NOMO-1 treated with DMSO at 0.1 percent for 48 hours (cell line): ENCODE measurements at regions not wholly inside any gene's neighbourhood (a gene's known extent, or its start where the extent isn't known, plus 50 kb on each side); places are given as distances from the start of the nearest gene placed in this dataset.

ENCODE experiments used
- DNase-seq: peaks from one replicate; lab custom pipeline; 2025; ENCODE audit not compliant: unreplicated experiment; lab: John Stamatoyannopoulos, UW

DNA sequence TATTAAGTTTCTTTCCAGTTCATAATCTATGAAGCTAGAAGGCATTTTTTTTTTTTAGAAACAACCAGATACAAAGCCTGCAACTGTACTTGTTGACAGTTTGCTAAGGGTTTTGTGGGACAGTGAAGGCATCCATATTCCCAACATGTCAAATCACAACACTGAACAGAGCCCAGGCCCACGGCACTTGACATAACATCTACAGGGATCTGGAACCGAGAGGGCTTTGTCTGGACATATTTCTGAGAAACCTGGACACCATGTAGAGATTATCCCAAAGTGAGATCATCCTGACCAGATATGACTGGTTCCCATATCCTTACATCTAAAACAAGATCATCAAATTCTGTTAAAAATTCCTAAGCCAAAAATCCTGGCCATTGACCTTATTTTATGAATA lies 336.3 kb downstream of the ACTL7B start:
- DNase-seq, result no peak

DNA sequence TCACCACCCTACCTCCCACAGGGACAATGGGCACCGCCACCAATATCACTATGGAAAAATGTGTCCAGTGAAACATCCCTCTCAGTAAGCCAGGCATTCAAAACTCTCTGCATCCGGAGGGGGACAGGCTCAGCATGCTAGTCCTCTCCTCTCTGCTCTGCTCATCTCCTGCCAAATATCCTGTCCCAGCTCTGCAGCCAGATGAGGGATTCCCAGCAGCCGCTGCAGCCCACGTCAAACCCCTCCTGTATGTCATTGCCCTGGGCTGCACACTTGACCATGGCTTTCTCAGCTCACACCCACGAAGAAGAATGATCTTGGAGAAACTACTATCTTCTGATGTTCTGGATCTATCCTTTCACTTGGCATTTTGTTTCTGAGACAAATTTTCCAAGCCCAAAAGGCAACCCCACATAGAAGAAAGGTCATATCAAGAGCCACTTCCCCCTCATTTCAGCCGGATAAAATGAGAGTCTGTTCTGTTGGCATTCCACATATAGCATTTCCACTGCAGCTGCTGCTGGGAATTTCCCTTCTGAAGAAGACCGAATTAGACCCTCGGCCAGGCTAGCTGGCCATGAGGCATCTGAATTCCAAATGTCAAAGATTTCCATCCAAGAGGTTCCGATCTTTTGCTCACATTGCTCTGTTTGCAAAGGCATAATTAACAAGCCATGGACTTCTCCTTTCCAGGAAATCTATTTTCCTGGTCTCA lies 338.0 kb downstream of the ACTL7B start:
- no peak for DNase-seq

DNA sequence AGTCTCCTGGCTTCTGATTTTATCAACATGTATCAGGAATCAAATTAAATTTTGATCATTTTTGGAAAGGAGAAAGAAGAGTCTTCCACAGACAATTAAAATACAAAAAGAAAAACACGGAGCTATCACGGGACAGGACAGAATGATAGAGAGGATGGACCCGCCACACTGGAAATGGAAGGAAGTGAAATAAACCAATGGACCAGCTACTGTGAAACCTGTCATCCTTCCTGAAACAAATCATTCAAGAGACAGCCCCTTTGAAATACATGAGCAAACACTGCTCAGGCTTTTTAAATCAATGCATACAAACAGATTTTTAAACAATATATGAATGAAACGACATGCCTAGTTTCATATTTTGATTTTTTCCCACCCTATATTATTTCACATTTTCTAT lies 339.4 kb downstream of the ACTL7B start:
- DNase-seq, result no peak

DNA sequence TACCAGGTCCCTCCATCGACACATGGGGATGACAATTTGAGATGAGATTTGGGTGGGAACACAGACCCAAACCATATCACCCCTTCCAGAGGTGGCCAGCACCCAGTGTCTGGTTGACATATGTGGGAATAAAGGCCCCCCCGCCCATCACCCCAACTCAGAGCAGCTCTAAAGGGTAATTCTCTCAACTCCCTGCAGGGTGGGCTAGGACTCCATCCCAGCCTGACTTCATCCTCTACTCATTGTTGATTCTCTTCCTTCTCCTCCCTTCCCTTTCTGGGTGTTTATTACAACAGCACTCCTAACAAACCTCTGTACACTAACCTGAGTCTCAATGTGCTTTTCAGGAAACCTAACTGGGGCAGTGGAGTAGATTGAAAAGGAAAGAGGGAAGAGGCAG lies 339.9 kb downstream of the ACTL7B start:
- DNase-seq, result no peak

DNA sequence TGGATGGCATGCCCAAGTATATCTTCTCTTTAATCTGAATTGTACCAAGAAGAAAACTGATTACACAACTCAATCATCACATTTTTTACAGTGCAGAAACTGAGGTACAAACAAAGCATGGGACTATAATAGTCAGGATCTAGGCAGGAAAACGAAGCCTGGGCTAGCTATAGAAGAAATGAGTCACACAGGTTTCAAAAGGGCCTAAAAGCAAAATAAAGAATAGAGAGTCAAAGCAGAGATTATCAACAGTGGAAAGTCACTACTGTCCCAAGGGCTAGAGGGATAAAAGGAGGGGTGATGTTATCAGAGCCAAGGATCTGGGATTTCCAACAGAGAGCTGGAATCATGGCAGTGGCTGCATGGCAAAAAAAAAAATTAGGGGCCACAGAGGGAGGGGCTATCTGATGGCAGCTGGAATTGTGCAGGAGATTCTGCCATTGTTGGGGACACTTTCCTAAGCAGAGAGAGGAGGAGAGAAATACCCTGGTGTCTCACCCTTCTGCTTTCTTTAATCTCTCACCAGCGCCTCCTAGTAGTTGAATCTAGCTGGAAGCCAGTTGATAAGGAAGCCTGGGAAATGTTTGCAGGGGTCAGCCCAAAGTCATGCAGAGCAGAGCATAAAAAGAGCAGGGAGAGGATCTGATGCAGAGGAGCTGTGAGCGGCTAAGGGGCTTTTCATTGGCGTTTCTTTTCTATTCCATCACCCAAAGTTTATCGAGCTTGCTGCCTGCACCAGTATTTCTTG lies 343.2 kb downstream of the ACTL7B start:
- no peak for DNase-seq

DNA sequence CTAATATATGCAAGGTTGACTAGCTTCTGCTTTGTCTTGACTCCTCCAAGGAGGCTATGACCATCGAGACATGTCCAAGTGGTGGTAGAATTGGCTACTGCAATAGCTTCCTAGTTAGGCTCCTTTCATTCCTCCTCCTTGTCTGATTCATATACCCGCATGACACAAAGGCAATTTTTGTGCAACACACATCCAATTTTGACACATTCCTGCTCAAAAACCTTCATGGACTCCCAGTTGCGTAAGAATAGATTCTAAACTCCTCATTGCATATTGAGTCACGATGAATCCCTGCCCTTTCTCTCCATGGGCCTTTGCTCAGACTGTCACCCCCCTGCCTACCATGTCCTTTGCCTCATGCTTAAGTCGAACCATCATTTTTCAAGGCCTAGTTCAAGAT lies 344.5 kb downstream of the ACTL7B start:
- no peak for DNase-seq

DNA sequence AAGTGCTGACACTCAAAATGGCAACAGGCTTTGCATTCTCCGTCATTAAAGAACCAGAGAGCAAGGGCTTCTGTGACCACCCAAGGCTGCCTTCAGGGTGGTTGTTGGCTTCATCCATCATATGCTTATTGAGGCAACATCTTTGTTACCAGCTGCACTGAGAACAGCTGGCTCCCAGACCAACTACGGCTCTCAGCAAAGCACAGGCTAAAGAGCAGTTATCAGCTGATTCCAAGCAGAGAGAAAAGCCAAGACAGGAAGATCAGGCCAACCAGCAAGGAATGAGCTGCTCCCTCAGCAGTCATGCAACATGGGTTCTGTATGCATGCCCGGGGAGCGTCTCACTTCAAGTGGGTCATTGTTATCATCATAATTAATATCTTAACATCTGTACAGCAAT lies 358.9 kb downstream of the ACTL7B start:
- no peak for DNase-seq

DNA sequence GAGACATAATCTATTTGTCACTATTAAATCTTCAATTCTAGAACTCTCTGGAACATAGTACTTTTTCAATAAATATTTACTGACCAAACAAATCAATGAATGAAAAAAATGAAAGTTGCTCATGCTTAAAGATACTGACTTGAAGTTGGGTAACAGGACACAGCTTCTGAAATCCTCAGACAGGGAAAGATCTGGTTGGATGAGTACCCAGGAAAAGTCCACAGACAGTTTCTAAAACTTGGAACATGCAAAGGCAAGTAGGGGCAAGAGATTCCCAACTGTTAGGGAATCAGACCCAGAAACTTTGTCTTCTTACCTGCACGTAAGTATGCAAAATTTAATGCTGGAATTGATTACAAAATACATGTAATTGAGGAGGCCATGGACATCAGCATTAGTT lies 366.2 kb downstream of the ACTL7B start:
- no peak for DNase-seq

DNA sequence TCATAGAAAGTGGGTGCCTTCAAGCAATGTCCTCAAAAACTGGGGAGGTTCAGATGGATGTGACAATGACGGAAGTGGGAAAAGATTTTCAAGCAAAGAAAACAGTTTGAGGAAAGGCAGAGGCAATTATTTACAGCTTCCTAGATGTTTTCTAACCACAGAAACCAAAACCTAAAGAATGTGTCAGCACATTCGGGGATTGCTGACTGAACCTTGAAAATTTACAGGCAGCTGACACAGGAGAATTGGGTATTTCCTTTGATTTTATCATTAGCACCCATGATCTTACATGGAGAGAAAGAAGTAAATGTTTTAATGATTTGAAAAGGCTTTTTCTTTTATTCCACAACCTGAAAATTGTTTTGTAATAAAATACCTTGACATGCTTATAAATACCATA lies 369.0 kb downstream of the ACTL7B start:
- peak; percentile 71 for DNase-seq

DNA sequence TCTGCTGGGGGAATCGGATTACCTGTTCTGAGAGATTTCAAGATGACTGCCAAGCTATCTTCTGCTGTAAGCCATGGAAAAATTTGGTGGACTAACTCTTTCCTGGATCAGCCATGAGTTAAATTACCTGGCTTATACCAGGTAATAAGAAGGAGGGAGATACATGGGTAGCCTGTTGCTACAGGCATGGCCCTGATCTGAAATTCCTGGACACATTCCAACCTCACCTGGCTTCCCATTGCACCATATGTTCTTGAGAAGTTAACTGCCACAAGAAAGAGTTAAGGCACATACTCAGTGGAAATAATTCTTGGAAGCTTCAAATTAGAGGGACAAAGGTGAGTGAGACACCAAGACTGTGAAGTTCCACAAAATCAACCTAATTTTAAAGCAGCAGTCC lies 371.3 kb downstream of the ACTL7B start:
- DNase-seq, result no peak

DNA sequence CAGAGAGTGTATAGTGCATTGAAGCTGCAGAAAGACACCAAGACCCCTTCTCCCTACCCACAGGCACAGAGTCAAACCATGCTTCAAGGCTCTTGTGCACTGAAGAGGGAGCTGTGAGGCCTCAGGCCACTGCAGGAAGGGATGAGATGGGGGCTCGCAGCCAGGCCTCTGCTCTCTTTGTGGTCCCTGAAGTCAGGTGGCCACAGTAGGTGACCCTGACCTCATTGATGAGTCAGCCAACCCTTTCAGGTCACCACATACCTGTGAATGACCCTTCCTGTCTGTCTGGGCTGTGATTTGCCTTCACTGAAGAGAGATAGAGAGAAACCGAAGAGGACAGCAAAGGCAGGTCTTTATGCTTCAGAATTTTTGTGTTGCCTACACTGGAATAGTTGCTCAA lies 372.1 kb downstream of the ACTL7B start:
- DNase-seq, result no peak

DNA sequence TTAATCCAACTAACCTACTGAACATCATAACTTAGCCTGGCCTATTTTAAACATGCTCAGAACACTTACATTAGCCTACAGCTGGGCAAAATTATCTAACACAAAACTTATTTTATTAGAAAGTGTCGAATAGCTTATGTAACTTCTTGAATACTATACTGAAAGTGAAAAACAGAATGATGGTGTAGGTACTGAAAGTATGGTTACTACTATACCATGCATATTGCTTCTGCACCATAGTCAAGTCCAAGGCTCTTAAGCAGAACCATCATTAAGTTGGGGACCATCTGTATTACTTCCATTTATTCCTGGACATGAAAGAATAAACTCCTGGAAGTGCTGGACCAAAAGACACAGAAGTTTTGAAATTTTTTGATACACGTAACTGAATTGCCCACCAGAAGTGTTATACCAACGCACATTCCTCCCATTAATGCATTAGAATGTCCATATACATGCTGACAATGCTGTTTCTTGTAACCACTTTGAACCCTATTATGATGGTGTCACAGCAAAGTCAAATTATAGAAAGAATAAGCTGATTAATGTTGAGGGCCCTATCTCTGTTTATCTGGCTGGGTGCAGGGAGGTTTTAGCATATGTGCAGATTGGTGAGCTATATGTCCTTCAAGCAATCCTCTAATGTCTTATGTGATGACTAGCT lies 375.7 kb downstream of the ACTL7B start:
- DNase-seq, result no peak

DNA sequence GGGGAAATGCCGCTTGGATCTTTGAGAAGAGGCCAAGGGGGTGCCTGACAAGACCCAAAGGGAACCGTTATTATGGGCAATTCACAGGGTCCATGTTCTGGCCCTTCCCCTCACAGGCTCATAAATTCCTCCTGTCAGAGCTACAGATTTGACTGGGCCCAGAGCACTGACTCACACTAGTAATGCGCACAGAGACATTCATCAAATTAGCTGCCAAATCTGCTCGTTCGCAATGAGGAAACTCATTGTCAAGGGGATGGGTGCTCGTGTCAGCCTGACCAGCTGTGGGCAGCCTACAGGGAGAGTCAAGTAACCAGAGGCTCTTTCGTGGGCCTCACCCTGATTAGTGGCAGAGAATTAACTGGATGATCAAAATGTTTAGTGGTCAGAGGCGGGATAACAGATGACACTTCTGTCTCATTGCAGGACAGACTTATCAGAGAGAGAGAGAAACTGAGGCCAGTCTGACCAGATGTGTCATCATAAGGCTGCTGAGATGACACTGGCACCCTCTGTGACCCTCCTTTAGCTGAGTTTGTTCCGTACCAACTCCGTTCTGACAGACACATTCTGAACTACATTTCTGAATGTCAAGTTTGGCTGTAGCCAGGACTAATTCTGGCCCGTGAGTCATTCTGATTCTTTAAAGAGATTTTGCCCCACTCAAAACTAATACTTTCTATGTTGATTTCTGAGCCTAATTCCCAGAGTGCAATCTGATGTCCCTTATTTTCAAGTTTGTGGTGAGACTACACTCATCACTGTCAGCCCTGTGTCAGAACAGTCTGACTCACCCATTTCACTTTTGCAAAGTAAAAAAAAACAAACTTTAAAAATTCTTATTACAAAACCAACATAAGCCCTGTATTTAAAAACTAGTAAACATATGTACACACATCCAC lies 377.1 kb downstream of the ACTL7B start:
- DNase-seq, result peak; percentile 71

DNA sequence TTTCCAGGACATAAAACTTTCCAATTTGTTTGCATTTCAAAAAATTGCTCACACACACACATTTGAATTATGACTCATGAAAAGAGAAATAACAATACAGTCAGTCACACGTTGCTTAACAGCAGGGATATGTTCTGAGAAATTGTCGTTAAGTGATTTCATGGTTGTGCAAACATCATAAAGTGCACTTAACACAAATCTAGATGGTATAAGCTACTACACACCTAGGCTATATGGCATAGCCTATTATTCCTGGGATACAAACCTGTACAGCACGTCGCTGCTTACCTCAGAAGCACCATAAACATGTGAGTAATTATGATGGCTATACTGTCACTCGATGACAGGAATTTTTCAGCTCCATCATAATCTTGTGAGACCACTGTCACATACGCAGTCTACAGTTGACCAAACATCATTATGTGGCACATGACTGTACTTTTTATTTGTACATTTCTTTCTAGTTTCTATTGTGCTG lies 378.2 kb downstream of the ACTL7B start:
- DNase-seq, result peak; percentile 60

DNA sequence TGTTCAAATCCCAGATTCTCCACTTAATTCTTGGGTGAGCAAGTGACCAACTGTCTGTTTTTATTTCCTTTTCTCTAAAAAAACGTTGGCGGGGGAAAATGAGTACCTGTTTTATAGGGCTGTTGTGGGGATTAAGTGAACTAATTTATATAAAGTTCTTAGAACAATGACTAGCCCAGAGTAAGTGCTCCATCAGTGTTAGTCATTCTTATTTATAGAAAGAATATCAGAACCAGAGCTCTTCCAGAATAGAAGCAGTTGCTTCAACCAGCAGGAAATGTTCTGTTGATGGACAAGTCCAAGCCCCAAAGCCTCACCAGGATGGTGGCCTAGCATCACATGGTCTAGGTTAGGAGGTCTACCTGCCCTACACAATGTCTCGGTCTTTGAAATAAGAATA lies 379.2 kb downstream of the ACTL7B start:
- no peak for DNase-seq

DNA sequence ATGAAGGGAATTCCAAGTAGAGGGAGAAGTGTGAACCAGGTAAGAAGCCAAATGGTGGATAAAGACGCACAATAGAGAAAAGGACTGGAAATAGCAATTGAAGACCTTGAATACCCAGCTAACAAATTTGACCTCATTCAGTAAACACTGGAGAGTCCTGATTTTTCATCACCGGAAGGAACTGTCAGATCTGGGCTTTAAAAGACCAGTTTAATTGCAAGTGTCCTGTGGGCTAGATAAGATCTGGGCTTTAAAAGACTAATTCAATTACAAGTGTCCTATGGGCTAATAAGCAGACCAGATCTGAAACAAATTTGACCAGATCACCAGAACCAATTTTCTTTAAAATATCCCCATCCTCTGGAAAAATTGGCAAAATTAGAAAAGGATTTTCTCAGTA lies 380.0 kb downstream of the ACTL7B start:
- no peak for DNase-seq

DNA sequence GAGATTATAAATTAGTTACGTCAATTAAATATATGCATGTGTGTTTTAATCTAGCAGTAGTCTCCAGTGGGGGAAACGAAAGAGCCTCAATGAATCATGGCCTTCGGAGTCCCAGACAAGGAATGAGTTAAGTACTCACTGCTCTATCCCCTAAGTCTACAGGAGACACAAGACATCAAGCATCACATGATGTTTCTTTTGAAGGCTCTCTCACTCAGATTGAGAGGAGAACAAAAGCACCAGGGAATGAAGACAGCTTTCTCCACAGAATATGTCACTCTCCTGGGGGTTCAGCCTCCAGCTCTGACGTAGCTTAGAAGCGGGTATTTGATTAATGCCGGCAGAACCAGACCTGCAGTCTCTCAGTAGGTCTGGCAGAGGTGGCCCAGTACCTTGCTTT lies 381.4 kb downstream of the ACTL7B start:
- DNase-seq, result no peak

DNA sequence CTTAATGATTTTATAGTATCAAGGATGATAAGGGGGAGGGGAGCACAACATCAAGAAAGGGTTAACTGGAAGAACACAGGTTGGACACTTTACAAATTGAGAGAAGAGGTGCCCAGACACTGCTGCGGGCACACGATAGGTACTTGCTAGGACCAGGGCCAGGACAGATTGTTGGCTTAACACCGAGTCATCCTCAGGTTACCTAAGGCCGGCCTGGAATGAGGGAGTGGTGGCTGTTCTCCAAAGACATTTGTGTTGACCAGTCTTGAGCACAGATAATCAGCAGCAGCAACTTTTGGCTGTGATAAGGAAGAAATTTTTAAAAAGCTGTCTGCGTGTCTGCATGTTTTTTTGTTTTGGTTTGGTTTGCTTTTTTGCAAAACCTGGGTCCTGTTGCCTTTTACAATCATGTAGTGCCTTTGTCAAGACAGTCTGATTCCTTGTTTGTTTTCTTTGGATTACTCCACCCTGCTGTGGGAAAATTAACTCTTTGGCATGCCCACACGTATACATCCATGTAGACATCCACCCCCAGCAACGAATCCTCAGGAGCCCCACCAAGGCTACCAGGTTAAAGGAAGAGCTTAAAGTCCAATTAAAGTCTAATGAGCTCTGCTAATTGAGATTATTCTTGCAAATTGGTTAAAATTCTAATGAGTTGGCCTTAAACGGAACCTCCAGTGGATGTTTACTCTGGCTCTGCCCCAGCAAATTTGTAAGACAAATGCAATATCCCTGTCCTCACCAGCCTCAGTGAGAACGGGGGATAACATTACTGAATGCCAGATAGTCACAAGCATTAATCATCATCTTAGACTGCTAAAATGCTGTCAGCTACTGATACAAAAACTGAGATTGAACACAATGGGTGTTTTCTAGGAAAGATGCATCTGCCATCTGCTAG lies 382.3 kb downstream of the ACTL7B start:
- DNase-seq, result no peak

DNA sequence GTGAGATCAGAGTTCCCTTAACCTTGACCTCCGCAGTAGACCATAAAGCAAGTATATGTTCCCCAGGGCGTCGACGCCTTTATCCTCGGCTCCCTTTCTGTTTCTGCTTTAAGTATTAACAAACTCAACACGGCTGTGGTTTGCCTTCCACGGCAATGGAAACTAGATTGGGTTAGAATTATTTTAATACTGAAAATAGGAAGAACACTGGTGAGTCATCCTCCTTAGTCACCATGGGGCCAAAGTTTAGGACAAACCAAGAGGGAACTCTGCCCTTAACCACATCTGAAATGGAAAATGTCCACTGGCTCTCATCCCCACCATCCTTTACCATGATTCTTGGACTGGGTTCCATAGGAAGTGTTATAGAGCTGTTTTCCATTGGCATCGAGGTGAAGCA lies 386.1 kb downstream of the ACTL7B start:
- peak; percentile 91 for DNase-seq

DNA sequence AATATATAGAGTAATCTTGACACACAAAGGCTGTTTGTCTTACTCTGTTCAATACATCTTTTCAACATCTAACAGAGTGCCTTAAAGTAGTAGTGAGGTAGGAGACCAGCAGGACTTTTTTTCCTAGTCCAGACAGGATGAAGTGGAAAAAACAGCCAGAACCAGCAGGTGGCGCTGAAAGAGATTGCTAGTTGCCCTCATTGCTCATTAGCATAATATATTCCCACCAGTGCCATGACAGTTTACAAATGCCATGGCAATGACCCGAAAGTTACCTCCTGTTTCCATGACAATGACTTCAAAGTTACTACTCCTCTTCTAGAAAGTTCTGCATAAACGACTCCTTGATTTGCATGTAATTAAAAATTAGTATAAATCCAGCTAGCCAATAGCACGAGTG lies 387.4 kb downstream of the ACTL7B start:
- peak; percentile 13 for DNase-seq
